T-helper 17 cell (primary cell): ENCODE measurements at regions not wholly inside any gene's neighbourhood (a gene's known extent, or its start where the extent isn't known, plus 50 kb on each side); places are given as distances from the start of the nearest gene placed in this dataset.
"Not testable (repeated sequence)": the region's sequence is repeated elsewhere in the genome, so short reads cannot be mapped to it uniquely, and the experiment has no call there.

ENCODE experiments used
- ATAC-seq: fragments of 150-1000 bp; cut with Tn5 transposase; 2 replicates; pipeline ENCODE4 v1.10.0; 2021; ENCODE audit warnings: mild to moderate bottlenecking, moderate library complexity
- DNase-seq, 3 donors: peaks; one replicate each; pipeline versions ENCODE4 v3.0.0 to v3.0.0-alpha.2; 2020 to 2021
- H3K9me3 ChIP-seq: one replicate; pipeline ENCODE4 v1.7.0; 2013; ENCODE audit warnings: low read length, mild to moderate bottlenecking; ENCODE audit not compliant: control insufficient read depth, poor library complexity, severe bottlenecking
- H3K27ac Mint-ChIP-seq: one replicate; pipeline ENCODE4 v1.8.0; 2022; ENCODE audit warnings: mild to moderate bottlenecking, moderate library complexity, mixed read lengths
- H3K27me3 Mint-ChIP-seq: one replicate; pipeline ENCODE4 v1.8.0; 2022; ENCODE audit warnings: mixed read lengths
- H3K36me3 Mint-ChIP-seq: one replicate; pipeline ENCODE4 v1.8.0; 2022; ENCODE audit warnings: low read depth, mixed read lengths
- H3K4me1 Mint-ChIP-seq: one replicate; pipeline ENCODE4 v1.8.0; 2022; ENCODE audit warnings: mild to moderate bottlenecking, mixed read lengths
- H3K4me3 Mint-ChIP-seq: one replicate; pipeline ENCODE4 v1.8.0; 2022; ENCODE audit warnings: mild to moderate bottlenecking, moderate library complexity, mixed read lengths

DNA sequence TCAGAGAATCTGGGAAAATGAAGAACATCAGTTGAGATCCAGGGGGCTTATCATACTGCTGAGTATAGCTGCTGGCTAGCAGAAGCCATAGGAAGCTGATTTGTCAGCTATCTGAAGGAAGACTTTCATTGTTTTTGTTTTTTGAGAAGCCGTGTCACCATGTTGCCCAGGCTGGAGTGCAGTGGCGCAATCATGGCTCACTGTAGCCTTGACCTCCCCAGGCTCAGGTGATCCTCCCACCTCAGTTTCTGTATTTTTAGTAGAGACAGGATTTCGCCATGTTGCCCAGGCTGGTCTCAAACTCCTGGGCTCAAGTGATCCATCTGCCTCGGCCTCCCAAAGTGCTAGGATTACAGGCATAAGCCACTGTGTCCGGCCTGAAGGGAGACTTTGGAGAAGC lies 101.5 kb upstream of the RHOBTB1 start:
- H3K27me3 Mint-ChIP-seq, result peaks cover 33% of the 10 kb centered on the region
- not testable (repeated sequence) for H3K9me3 ChIP-seq, H3K36me3 Mint-ChIP-seq, H3K27ac Mint-ChIP-seq, H3K4me3 Mint-ChIP-seq, H3K4me1 Mint-ChIP-seq, ATAC-seq, DNase-seq

DNA sequence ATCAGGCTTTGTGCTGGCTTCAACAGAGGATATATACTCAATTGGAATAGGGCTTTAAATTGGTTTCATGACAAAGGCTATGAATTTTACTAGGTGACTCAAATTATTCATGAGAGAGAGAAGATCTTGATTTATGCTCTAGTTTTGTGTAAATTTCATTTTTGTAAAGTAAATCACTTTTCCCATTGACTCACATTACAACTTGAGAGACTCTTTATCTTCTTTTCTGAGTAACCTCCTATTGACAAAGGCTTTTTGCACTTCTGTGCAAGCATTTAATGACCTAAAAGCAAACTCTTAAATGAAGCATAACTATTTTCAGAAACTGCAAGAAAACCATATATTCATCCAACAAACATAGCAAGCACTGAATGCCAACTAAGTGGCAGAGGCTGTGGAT lies 98.5 kb upstream of the RHOBTB1 start:
- Mint-ChIP-seq H3K4me1 (no peaks in the 10 kb centered on the region), H3K36me3 (no peaks in the 10 kb centered on the region), H3K4me3 (no peak overlapping the region), H3K27ac (no peak overlapping the region), H3K27me3 (peaks cover 21% of the 10 kb centered on the region)
- no peaks in the 10 kb centered on the region for H3K9me3 ChIP-seq
- ATAC-seq, result no peak
- DNase-seq, result no peak

DNA sequence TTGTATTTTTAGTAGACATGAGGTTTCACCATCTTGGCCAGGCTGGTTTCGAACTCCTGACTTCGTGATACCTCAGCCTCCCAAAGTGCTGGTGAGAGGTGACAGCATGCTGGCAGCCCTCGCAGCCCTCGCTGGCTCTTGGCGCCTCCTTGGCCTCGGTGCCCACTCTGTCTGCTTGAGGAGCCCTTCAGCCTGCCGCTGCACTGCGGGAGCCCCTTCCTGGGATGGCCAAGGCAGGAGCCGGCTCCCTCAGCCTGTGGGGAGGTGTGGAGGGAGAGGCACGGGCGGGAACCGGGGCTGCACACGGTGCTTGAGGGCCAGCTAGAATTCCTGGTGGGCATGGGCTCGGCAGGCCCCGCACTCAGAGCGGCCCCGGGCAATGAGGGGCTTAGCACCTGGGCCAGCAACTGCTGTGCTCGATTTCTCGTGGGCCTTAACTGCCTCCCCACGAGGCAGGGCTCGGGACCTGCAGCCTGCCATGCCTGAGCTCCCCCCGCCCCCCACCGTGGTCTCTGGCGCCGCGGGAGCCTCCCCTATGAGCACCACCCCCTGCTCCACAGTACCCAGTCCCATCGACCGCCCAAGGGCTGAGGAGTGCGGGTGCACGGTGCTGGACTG lies 96.5 kb upstream of the RHOBTB1 start:
- no peak overlapping the region for H3K27ac Mint-ChIP-seq

DNA sequence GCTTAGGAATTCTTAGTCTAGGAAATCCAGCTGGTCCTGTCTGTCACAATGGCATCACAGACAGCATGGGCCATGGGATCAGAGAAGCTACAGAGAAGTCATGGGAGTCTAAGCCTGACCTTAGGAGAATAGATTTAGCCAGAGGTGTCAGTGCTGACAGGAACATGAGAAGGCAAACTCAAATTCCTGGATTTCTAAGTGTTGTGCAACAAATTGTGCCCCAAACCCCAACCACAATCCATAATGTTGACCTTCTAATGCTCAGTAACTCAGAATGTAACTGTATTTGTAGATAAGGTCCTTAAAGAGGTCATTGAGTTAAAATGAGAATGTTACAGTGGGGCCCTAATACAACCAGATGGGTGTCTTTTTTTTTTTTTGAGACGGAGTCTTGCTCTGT lies 95.9 kb upstream of the RHOBTB1 start:
- no peaks in the 10 kb centered on the region for H3K9me3 ChIP-seq
- Mint-ChIP-seq H3K36me3 (no peaks in the 10 kb centered on the region), H3K4me3 (no peak overlapping the region), H3K4me1 (no peaks in the 10 kb centered on the region), H3K27me3 (peaks cover 8% of the 10 kb centered on the region), H3K27ac (no peak overlapping the region)
- DNase-seq (no peak), ATAC-seq (no peak)

More for the DNA sequence above, 96.5 kb upstream of the RHOBTB1 start:
- H3K9me3 ChIP-seq, result no peaks in the 10 kb centered on the region
- Mint-ChIP-seq H3K4me1 (no peaks in the 10 kb centered on the region), H3K4me3 (no peak overlapping the region), H3K27me3 (peaks cover 8% of the 10 kb centered on the region), H3K36me3 (no peaks in the 10 kb centered on the region)
- ATAC-seq (no peak), DNase-seq (no peak)

DNA sequence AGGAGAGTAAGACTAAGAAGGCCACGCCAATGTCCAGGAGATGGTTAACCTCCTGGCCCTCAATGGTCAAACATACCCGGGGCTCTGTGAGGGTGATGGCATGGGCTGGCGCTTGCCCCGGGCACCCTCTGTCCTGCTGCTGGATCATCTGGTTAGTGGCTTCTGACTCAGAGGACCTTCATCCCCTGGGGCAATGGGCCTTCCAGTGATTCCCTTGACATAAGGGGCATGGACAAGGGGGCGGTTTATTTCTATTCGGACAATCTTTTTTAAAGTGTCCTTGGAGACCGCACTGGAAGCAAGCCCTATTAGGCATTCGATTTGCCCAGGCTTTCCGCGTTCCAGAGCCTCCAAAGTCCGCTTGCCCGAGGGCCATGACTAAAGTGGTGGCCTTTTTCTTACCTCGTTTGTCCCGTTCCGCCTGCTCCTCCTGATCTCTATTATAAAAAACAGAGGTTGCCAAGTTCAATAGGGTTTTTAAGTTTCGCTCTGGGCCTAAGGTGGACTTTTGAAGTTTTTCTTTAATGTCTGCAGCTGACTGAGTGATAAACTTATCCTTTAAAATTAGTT lies 93.4 kb upstream of the RHOBTB1 start:
- ATAC-seq, DNase-seq, H3K4me3 Mint-ChIP-seq, H3K9me3 ChIP-seq, H3K27me3 Mint-ChIP-seq, H3K4me1 Mint-ChIP-seq, H3K27ac Mint-ChIP-seq, H3K36me3 Mint-ChIP-seq: not testable (repeated sequence)

DNA sequence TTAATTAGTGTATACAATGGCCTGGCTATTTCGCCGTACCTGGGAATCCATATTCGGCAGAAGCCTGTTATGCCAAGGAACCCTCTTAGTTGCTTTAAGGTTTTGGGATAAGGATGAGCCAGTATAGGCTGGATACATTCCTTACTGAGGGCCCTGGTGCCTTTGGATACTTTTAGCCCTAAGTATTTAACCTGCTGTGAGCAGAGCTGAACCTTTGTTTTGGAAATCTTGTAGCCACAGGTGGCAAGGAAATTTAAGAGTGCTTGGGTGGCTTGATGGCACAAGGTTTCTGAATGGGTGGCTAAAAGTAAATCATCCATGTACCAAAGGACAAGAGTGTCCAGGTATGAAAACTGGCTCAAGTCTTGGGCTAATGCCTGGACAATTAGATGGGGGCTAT lies 92.2 kb upstream of the RHOBTB1 start:
- H3K36me3 Mint-ChIP-seq, H3K4me1 Mint-ChIP-seq, H3K9me3 ChIP-seq, H3K27ac Mint-ChIP-seq, H3K27me3 Mint-ChIP-seq, DNase-seq, ATAC-seq, H3K4me3 Mint-ChIP-seq: not testable (repeated sequence)

DNA sequence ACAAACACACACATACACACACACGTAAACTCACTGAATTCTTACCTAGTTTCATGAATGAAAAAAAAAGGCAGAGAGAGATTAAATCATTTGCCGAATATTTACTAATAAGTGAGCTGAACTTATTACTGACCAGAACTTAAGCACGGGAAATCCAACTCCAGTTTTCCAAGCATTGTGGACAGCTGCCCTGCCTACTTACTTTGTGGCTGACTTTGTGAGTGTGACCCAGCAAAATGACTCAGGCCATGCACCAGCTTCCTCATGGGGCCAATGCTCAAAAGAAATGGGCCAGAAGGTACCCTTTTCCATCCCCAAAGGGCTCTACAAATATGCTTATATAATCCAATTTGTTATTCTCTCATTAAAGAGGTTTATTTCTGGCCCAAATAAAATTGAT lies 87.4 kb upstream of the RHOBTB1 start:
- no peaks in the 10 kb centered on the region for H3K4me1 Mint-ChIP-seq

DNA sequence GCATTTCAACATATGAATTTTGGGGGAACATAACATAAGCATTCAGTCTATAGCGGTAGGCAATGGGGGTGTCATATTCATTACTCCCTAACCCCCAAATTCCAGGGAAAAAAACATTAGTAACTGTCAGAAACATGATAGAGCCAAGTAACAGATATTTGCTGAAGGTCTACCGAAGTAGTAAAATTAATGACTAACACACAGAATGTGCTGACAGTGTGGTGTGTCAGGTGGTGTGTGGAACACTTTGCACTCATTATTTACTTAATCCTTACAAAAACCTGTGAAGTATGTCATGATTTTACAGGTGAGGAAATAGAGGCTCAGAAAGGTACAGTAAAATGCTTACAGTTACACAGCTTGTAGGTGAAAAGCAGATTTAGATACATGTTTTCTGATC lies 85.4 kb upstream of the RHOBTB1 start:
- Mint-ChIP-seq H3K27me3 (peaks cover 40% of the 10 kb centered on the region), H3K27ac (no peak overlapping the region), H3K36me3 (no peaks in the 10 kb centered on the region), H3K4me1 (no peaks in the 10 kb centered on the region), H3K4me3 (no peak overlapping the region)
- ATAC-seq (no peak), DNase-seq (no peak)
- no peaks in the 10 kb centered on the region for H3K9me3 ChIP-seq

More for the DNA sequence above, 87.4 kb upstream of the RHOBTB1 start:
- DNase-seq, result no peak
- Mint-ChIP-seq H3K27ac (no peak overlapping the region), H3K27me3 (peaks cover 33% of the 10 kb centered on the region), H3K4me3 (no peak overlapping the region), H3K36me3 (no peaks in the 10 kb centered on the region)
- no peaks in the 10 kb centered on the region for H3K9me3 ChIP-seq
- no peak for ATAC-seq

DNA sequence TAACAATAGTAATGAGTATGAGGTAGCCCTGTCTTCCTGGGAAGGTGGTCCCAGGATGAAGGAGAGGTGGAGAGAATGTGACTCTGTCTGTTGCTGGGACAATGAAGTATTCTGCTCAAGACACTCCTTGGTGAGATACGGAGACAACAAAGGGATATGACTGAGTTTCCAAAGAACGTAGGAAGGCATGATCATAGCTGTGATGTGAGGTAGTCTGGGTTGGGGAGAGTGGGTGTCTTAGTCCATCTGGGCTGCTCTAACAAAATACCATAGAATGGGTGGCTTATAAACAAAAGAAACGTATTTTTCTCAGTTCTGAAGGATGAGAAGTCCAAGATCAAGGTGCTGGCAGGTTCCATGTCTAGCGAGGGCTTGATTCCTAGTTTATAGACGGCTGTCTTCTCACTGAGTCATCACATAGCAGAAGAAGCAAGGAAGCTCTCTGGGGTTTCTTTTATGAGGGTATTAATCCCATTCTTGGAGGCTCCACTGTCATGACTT lies 84.9 kb upstream of the RHOBTB1 start:
- H3K36me3 Mint-ChIP-seq, result no peaks in the 10 kb centered on the region
- no peak overlapping the region for H3K27ac Mint-ChIP-seq
- DNase-seq (no peak), ATAC-seq (no peak)
- peaks cover 40% of the 10 kb centered on the region for H3K27me3 Mint-ChIP-seq
- H3K4me1 Mint-ChIP-seq, result no peaks in the 10 kb centered on the region
- no peaks in the 10 kb centered on the region for H3K9me3 ChIP-seq
- H3K4me3 Mint-ChIP-seq, result no peak overlapping the region

DNA sequence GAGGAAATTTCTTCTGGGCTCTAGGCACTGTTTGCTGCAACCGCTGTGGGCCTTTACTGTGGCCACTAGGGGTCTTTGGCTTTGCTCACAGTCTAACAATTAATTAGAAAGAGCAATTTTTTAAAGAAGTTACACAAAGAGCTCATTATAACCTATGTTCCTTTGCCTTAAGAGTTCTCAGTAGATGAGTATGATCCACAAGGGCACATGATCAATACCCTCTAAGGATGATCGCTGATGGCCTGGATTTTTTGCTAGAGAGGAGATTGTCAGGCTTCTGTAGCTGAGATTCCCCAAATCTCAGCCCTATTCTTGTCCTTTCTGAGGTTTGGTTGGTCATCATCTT lies 80.8 kb upstream of the RHOBTB1 start:
- Mint-ChIP-seq H3K4me1 (no peaks in the 10 kb centered on the region), H3K4me3 (no peak overlapping the region), H3K27ac (no peak overlapping the region), H3K36me3 (no peaks in the 10 kb centered on the region), H3K27me3 (peaks cover 49% of the 10 kb centered on the region)
- no peak for ATAC-seq
- no peak for DNase-seq
- no peaks in the 10 kb centered on the region for H3K9me3 ChIP-seq

DNA sequence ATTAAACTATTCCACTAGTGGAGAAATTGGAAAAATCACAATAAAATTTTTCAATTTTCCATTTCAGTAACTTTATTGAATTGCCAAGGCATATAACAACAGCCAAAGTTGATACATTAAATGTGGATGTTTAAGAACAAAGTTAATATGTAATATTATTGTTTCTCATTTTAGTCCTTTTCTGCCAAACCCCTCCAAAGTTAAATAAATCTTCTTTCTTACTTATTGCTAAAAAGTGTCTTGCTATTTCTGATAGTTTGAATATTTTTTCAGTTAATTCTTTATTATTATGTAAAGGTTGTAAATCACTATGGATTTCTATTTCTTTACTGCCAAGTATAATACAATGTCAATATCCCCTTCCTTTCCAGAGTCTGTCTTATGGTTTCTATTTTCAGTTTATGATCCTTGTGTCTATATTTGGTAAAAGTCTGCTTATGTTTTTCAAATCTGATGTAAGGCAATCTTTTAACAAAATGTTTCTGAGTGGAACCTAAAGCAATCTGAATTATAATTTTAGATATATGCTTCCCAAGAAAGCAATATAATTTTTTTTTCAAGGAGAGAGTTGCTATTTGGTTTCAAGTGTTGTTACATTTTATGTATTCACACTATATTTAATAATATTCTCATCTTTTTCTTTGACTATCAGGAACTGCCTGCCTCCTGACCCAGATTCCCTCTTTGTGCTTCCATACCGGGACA lies 80.3 kb upstream of the RHOBTB1 start:
- H3K4me3 Mint-ChIP-seq, result no peak overlapping the region

DNA sequence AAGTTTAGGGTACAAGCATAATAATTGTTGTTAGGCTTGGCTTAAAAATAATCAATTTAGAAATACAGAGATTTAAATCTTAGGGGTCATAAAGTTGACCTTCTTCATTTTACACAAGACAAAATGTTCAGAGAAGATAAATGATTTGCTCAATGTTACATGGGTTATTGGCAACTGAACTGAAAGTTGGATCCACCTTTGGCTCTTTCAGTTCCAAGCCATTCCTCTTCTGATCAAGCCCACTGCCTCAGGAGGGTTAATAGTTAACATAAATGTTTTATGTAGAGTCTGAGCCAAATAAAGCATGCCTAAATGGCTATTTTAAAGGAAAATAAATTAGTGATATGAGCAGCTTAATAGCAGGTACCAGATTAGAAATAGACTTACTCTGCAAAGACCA lies 79.1 kb upstream of the RHOBTB1 start:
- ATAC-seq, result no peak

More for the DNA sequence above, 80.3 kb upstream of the RHOBTB1 start:
- H3K9me3 ChIP-seq, result no peaks in the 10 kb centered on the region
- no peak for ATAC-seq
- Mint-ChIP-seq H3K27ac (no peak overlapping the region), H3K27me3 (peaks cover 48% of the 10 kb centered on the region), H3K36me3 (no peaks in the 10 kb centered on the region), H3K4me1 (no peaks in the 10 kb centered on the region)
- DNase-seq, result no peak

DNA sequence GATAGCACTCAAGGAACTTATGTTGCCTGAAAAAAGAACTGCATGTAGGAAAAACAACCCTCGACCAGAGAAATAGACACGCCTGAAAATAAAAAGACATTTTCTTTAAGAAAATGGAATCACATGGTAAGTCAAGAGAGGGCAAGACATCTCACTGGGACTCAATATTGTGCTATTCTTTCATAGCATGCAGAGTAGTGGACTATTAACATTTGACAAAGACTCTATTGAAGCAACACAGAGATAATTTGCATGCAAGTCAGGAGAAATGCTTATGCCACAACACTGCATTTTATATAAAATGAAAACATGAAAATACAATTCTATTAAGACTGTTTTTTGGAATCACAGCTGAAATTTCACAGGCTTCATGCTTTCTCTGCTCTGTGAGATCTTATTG lies 77.9 kb upstream of the RHOBTB1 start:
- no peak for ATAC-seq
- Mint-ChIP-seq H3K4me3 (no peak overlapping the region), H3K36me3 (no peaks in the 10 kb centered on the region), H3K27me3 (peaks cover 36% of the 10 kb centered on the region), H3K4me1 (no peaks in the 10 kb centered on the region), H3K27ac (no peak overlapping the region)
- H3K9me3 ChIP-seq, result no peaks in the 10 kb centered on the region
- no peak for DNase-seq

More for the DNA sequence above, 79.1 kb upstream of the RHOBTB1 start:
- no peak overlapping the region for H3K4me3 Mint-ChIP-seq
- no peak for DNase-seq
- H3K36me3 Mint-ChIP-seq, result no peaks in the 10 kb centered on the region
- peaks cover 38% of the 10 kb centered on the region for H3K27me3 Mint-ChIP-seq
- no peaks in the 10 kb centered on the region for H3K4me1 Mint-ChIP-seq
- no peaks in the 10 kb centered on the region for H3K9me3 ChIP-seq
- no peak overlapping the region for H3K27ac Mint-ChIP-seq
